ENCODE measurements at regions not wholly inside any gene's neighbourhood (a gene's known extent, or its start where the extent isn't known, plus 50 kb on each side); places are given as distances from the start of the nearest gene placed in this dataset.
"Not testable (repeated sequence)": the region's sequence is repeated elsewhere in the genome, so short reads cannot be mapped to it uniquely, and the experiment has no call there.

DNA sequence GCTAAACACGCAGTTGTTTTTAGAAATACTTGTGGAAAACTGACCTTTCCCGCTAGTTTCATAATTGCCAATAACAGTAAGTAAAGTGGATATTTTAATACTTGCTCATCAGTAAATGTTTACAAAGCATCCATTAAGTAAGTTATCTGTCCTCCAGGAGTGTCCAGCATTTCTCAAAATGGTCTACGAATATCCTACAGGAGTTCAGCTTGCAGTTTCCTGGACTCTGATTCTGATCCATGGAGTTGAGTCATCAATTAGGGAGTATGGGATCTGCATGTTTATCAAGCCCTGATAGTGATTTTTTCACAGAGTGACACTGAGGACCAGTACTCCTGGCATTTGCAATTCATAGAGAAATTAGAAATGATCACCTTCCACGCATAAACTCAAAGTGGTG is 325.2 kb upstream of the AADAT start:
- DNase-seq (ENCODE audit: low read depth), result no peak

DNA sequence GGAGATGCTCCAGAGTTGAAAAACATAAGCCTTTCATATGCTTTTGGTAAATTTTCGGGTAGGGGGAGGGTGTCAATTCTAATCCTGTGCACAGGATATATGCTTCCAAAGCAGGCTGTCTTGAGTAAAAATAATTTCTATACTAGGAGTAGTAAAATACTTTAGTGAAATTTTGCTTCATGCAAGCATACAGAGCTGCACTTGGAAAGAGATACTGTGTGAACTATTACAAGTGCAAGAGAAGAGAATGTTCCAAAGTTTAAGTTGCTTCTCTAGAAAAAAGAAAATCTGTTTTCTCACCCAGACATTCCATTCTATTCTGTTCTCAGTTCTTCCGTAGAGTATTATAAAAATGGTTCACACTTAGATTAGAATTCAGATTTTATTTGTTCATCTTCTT is 324.6 kb upstream of the AADAT start:
- DNase-seq (ENCODE audit: low read depth), result no peak

DNA sequence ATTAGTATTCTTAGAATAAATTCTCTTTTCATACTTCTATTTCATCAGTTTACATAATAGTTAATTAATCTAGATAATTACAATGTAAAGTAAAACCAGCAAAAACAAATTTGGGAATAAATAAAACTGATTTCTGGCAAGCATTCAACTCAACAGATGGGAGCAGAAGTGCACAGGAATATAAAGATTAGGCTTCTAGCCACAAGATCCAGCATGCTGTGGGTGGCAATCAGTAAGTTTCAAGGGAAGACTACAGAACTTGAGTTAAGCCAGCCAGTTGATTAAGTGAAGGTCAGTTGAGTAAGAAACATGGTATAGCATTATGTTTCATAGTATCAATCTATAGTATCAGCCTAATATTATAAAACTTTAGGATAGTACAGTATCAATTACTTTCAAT is 324.2 kb upstream of the AADAT start:
- no peak for DNase-seq (ENCODE audit: low read depth)

DNA sequence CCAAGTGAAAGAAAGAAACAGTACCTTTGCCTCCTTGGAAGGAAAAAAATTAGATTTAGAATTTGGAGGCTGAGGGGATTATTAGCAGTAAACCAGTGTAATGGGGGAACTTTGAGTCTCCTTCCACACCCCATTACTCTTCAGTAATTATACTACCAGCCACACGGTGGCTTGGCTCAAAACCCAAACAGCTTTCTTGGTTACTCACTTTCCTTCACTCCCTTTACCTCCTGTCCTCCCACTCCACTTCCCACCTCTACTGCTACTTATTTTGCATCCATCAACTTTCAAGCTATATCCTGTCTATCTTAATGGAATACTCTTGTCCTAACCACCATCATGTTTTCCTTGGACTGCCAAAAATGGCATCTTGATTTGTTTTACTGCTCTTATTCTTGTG is 310.6 kb upstream of the AADAT start:
- no peak for DNase-seq (ENCODE audit: low read depth)

DNA sequence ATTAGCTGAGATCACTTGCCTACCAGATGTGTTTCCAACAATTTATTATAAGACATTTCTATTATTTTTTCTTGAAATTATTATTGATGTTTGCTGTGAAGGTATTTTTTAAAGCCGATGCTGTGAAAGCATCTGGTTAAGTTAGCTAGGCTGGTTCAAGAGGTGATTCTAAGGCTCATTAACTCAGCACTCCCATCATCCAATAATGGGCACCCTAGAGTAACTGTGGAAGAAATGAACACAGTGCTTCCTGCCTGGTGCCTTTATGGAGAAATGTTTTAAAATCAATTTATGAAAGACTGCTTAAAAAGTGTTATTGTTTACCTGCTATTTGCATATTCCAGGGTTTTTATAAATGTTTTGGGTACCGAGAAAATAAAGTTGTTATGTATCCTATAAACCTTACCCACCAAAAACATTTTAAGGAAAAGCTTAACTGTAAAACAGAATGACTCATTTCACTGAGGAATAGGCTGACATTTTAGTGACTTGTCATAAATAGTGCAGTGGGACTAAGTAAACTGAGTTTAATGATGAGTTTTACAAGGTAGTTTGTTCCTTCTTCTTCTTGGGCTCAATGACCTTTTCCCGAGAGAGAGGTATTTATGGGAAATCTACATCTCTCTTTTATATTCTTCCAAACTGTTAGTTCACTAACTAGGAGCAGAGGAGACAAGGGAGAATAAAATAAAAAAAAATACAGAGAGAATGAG is 310.0 kb upstream of the AADAT start:
- DNase-seq (ENCODE audit: low read depth), result no peak

DNA sequence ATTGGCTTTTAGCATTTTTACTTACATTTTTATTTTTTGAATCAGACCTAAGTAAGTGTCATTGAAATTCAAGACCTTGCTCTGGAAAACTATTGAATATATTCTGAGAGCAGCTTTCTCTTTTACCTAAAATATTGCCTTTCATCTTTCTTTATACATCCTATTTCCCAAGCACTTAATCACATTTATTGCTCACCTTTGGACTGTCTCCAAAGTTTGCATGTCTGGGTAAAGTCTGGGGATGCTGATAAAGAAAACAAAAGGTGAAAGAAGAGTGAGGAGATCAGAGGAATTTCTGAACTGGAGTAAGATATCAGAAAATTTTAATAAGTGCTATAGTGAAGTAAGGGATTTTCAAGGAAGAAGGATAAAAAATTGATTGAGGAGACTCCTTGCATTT is 308.5 kb upstream of the AADAT start:
- DNase-seq (ENCODE audit: low read depth), result no peak

DNA sequence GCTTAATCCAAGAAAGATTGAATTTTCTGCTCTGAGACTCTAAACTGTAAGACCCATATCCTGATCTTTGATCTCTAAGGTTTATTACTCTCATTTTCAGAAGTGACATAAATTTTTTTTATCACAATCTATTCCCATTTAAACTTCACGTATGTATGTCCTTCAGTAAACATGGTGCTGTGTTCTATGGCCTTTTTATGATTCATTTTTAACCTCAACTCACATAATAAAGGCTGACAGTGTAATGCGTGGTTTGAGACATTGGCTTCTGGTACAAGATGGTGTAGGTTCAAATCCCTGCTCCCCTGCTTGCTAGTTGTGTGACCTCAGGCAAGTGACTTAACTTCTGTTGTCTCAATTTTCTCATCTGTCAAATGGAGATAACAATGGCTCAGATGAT is 306.0 kb upstream of the AADAT start:
- DNase-seq (ENCODE audit: low read depth), result no peak

DNA sequence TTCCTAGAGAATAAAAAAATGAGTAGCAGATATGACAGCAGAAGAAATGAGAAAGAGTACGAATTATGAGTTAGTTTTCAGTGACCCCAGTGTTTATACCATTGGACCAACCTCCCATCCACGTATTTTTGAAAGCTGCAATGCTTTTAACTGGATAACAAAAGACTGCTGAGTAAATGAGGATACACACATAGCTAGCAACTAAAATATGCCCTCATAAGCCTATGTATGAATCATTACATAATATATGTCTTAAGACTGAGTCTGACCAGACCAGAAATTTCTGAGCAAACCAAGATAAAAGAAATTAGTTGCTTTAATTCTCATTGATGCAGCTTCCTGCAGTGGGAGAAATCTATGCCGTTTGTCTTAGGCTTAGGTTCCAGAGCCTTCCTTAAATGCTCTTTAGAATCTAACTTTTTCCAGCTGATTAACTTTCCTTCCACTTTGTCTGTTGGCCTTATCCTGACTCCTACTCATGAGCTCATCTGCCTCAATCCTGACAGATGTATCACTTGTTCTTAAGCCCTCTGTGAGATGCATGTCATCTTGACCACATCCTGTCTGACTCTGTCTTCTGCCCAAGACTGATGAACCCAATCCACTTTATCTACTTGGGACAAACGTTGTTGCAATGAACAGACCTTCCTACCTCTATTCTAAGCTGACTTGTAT is 301.4 kb upstream of the AADAT start:
- DNase-seq (ENCODE audit: low read depth), result no peak

DNA sequence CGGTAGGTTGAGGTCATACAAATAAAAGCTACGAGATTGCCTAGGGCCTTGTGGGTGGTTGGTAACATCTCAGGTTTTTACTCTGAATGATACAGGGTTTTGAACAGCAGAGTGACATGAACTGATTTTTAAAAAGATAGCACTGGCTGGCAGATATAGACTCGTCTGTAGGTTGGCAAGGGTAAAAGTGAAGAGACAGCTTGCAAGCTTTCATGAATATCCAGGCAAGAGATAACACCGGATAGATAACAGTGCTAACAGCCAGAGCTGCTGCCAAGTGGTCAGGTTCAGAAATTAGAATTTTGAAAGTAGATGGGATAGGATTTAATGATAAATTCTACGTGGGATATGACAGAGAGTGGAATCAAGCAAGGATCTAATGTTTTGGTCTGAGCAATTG is 299.7 kb upstream of the AADAT start:
- DNase-seq (ENCODE audit: low read depth), result no peak

DNA sequence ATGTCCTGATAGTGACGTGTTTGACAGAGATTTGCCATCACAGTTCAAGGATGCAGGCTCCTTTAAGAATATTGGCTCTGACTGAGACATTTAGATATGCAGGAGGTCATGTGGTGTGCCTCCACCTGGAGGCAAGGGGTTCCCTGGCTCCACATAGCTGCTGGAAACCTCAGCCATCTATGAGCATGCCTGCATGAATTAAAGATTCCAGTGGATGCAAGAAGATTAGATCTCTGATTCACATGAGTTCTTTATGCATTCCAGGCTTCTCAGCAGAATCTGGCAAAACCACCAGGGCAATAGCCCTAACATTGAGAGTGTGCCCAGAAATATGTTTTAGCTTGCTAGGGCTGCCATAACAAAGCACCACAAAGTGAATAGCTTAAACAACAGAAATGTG is 298.5 kb upstream of the AADAT start:
- DNase-seq (ENCODE audit: low read depth), result no peak

DNA sequence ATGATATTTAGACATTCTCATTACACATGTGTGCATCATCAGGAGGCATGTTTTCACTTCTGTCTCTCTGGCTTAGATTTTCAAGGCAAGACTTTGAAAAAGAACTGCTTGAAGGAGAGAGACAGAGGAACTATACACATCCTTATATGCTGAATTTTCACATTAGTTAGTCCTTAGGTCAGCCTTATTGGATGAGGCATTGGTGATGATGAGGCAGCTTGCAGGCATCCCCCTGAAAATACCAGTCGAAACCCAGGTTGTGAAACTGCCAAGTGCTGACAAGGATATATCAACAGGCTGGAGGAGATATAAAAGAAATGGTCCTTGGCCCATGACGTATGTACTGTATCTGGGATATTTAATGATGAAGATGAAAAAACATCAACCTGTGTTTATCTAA is 297.2 kb upstream of the AADAT start:
- DNase-seq (ENCODE audit: low read depth), result no peak

DNA sequence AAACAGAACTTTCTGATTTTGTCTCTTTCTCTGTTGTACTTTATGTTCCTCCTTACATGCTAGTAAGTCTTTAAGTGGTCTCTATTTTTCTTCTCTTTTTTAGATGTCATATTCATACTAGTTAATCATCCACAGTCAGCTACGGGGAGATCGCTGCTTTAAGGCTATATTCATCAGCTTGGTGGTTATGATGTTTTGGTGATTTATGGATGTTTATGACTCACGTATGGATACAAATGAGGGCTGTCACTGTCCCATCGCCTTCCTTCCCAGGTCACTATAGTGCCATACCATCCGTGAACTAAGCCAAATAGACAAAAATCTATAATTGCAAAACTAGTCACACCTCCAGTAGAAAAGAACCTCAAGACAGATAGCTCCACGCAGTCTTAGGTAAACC is 296.8 kb upstream of the AADAT start:
- DNase-seq (ENCODE audit: low read depth), result no peak

DNA sequence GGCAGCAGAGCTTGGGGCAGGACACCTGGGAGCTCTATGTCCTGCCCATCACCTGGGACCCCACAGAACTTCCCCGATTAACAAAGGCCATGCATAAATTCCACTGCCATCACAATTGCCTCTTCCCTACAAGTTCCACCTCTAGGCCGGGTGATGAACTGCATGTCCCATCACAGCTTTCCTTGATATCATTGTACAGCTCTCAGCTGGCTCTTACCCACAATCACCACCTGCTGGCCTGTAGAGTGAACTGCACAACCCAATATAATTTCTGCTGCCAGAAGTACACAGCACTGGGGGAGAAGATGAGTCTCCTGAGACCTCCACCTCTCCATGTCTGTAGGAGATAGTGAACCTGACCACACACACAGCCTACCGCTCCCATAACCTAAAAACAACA is 285.0 kb upstream of the AADAT start:
- no peak for DNase-seq (ENCODE audit: low read depth)

DNA sequence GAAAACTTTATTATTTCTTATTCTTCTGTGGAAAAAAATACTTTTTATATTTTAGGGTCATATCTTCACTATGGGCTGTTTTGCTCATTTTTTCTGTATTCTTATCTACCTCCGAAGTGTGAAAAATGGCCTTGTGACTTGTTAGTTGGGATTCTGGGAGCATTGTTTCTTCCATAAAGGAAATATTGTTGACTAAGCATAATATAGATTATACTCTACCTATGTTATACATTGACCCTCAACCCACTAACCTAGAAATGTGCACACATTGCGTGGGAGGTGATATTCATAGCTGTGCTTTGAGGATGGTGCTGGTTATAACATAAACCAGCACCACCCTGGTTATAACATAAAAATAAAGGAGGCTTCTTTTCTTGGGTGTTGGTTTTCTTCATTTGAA is 259.2 kb upstream of the AADAT start:
- no peak for DNase-seq (ENCODE audit: low read depth)

DNA sequence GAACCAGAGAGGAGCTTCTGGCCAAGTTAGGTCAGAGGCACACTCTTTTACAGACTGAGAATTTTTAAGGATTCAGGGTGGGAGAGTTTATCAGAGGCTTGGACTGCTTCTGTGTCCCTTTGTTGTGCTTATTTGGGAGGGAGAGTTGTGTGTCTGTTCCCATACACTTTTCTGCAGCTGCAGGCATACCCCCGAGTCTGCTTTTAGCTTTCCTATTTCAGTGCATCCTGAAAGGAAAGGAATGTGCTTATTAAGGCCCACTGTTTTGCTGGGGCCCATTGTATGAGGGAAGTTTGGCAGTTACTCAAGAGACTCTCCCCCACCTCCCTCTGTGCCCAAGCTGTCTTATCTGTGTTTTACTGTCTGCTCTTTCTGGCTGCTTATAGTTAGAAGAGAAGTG is 257.4 kb upstream of the AADAT start:
- DNase-seq (ENCODE audit: low read depth), result not testable (repeated sequence)

DNA sequence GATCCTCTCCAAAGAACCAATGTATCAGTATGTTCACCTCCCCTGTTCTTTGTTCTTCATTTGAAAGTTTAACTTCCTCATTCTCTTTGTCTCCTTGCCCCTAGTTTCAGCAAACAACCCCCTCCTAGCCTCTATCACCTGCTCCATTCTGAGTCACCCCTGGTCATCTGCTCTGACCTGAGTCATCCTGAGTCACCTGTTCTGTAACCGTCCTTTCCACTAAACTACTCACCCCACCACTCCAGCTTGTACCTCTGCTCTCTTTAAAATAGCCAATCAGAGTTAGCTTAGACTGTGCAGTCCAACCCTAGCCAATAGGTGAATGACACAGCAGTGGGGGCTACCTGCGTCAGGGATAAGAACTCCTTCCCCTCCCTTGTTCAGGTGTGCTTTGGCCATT is 249.8 kb upstream of the AADAT start:
- no peak for DNase-seq (ENCODE audit: low read depth)

DNA sequence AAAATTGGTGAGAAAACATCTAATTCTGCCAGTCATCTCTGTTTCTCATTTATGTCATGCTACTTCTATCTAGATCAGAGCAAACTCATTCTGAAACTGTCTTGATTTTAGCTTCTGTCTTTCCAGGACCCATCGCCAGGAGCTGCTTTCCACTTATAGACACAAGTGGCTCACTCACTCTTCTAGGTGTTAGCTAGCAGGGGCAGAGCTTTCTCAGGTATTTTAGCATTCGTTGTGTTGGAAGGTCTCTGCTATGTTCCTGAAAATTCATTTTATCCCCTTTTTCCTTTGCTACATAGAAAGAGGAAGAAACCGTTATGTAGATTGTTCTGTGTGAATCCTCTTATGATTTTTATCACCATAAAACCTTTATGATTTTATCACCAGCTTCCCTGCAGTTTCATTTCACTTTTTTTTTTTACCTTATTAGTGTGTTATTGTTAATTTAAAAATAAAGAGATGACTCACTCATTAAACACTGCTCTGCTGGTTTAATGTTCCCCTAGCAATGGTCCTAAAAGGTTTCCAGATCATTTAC is 246.6 kb upstream of the AADAT start:
- no peak for DNase-seq (ENCODE audit: low read depth)

DNA sequence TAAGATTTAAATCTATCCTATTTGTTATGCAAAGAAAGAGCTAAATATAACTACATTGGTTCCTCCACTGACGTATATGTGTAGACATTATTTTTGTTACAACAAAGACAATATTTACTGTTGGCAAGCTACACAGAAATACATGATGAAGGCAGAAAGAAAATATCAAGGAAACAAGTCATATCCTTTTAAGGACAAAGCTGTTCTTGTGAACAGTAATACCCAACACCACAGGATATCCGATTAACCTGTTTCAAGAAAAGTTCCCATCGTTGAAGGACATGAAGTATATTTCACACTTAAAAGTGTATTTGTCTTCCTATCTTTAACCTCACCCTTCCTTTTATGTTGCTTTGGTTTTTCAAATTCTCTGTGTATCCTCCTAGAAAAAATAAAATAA is 235.8 kb upstream of the AADAT start:
- DNase-seq (ENCODE audit: low read depth), result no peak

DNA sequence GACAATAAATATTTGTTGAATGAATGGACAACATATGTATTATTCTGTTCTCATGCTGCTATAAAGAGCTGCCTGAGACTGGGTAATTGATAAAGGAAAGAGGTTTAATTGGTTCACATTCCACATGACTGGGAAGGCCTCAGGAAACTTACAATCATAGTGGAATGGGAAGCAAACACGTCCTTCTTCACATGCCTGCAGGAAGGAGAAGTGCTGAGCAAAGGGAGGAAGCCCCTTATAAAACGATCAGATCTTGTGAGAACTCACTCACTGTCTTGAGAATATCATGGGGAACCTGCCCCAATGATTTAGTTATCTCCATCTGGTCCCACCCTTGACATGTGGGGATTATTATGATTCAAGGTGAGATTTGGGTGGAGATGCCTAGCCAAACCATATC is 233.9 kb upstream of the AADAT start:
- DNase-seq (ENCODE audit: low read depth), result no peak

DNA sequence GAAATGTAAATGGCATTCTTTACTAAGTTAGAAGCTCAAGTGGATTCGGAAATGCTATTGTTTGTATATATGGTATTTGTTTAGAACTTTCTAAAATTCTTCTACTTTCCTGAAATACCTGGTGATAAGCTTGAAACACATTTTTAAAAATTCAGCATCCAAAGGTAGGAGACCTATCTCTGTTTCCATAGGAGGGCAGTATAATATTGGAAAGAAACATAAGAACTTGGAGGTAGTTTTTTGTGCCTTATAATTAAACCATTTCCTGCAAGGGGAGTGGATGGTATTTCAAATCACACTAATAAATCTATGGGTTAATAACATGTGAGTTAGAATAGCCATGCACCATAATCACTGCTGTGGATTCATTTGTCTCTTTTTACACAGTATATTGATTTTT is 217.4 kb upstream of the AADAT start:
- no peak for DNase-seq (ENCODE audit: low read depth)

DNA sequence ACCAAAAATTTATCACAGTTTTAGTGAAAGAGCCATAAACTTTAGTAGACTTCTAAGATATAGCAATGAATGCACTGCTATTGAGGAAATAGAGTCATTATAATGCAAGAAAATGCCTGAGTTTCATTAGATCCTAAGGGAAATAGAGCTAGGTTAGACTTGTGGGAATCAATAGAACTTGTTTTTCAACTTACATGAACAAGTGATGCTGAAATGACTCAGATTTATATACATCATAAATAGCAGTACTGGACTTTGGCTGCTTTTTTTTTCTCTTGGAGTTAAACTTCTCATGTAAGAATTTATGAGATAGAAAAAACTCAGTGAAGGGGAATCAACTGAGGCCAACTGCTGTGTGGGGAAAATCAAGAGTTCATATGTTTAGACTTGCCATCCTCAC is 216.5 kb upstream of the AADAT start:
- DNase-seq (ENCODE audit: low read depth), result no peak

DNA sequence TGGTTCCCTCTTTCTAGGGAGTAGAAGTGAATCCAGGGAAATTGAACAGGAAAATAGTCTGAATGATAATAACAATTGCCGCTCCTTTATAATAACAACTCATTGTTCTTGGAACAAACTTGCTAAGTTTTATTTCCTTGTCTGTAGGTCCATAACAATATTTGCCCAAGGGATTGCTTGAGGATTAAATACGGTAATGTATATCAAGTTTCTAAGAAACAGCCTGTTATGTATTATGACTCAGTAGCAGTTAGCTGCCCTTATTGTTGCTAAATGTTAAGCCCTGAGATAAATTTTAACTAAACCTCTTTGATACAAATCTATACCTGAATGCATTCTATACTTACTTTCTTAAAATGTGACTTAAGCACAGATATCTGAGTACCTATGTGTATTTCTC is 215.9 kb upstream of the AADAT start:
- DNase-seq (ENCODE audit: low read depth), result no peak

DNA sequence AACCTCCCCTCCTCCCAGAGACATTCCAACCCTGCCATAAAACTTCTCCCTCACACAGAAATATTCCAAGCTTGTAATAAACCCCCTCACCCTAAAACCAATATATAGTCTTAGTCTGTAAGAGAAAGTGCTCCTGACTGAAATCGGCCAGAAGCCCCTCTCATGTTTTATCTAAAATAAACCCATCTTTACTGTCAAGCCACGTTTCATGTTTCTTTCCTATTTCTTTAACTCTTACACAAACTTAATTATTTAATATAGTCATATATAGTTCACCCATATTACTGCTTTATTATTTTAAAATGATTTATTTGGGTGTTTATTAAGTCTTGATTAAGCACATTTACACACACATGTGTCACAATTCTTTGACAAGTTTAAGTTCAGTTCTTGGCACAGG is 191.3 kb upstream of the AADAT start:
- no peak for DNase-seq (ENCODE audit: low read depth)

DNA sequence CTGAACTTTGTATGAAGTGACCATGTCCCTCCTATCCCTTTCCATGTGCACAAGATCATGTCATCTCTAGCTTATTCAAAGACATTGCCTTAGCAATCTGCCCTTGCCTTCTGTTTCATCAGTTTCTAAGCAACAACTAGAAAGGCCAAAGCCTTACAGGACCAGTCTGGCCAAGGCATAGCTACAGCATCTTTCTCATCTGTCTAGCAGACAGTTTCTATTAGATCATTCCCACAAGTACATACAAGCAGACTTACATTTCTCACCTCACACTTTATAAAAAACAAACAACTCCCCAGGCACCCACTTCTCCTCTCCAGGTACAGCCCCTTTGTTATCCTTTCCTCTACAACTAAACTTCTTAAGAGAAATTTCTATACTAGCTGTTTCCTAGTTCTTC is 188.7 kb upstream of the AADAT start:
- DNase-seq (ENCODE audit: low read depth), result no peak

Data from HS-27A (cell line).